HG02571 (cell line): ENCODE measurements at regions not wholly inside any gene's neighbourhood (a gene's known extent, or its start where the extent isn't known, plus 50 kb on each side); places are given as distances from the start of the nearest gene placed in this dataset.
"Not testable (repeated sequence)": the region's sequence is repeated elsewhere in the genome, so short reads cannot be mapped to it uniquely, and the experiment has no call there.

Experiments
- ATAC-seq: cut with Tn5 transposase; IDR thresholded peaks from one replicate; pipeline ENCODE4 v1.9.1; 2021; ENCODE audit warnings: mild to moderate bottlenecking, moderate library complexity; ENCODE audit not compliant: unreplicated experiment

GRCh38 chr9:26669701-26670670, 222.6 kb downstream of the CAAP1 start:
- ATAC-seq, result no peak

GRCh38 chr9:26667882-26668281, 224.7 kb downstream of the CAAP1 start:
- ATAC-seq, result no peak

GRCh38 chr9:26665666-26666065, 226.9 kb downstream of the CAAP1 start:
- ATAC-seq, result no peak

GRCh38 chr9:26664087-26664773, 228.4 kb downstream of the CAAP1 start:
- not testable (repeated sequence) for ATAC-seq

- no peak for ATAC-seq
These were observed 230.1 kb downstream of the CAAP1 start for GRCh38 chr9:26662476-26662875.

GRCh38 chr9:26658476-26658875, 234.1 kb downstream of the CAAP1 start:
- ATAC-seq, result no peak

- ATAC-seq, result no peak
These were observed 234.6 kb downstream of the CAAP1 start for GRCh38 chr9:26657958-26658357.

GRCh38 chr9:26656003-26656870, 236.4 kb downstream of the CAAP1 start:
- ATAC-seq, result no peak

- ATAC-seq, result no peak
These were observed 237.4 kb downstream of the CAAP1 start for GRCh38 chr9:26655166-26655565.

- no peak for ATAC-seq
These were observed 242.3 kb downstream of the CAAP1 start for GRCh38 chr9:26650325-26650724.

- ATAC-seq, result no peak
These were observed 248.8 kb downstream of the CAAP1 start for GRCh38 chr9:26643826-26644225.

- no peak for ATAC-seq
These were observed 252.8 kb downstream of the CAAP1 start for GRCh38 chr9:26639761-26640160.

- no peak for ATAC-seq
These were observed 255.5 kb downstream of the CAAP1 start for GRCh38 chr9:26637101-26637500.

GRCh38 chr9:26613851-26614350, 278.7 kb downstream of the CAAP1 start:
- not testable (repeated sequence) for ATAC-seq

GRCh38 chr9:26612211-26612610, 280.4 kb downstream of the CAAP1 start:
- ATAC-seq, result no peak

GRCh38 chr9:26606756-26607155, 285.8 kb downstream of the CAAP1 start:
- ATAC-seq, result no peak

GRCh38 chr9:26605367-26605766, 287.2 kb downstream of the CAAP1 start:
- ATAC-seq, result no peak

GRCh38 chr9:26604076-26604662, 288.4 kb downstream of the CAAP1 start:
- ATAC-seq, result no peak

GRCh38 chr9:26603617-26604016, 289.0 kb downstream of the CAAP1 start:
- no peak for ATAC-seq

GRCh38 chr9:26597542-26598149, 295.0 kb downstream of the CAAP1 start:
- ATAC-seq, result no peak
